ENCODE measurements at regions not wholly inside any gene's neighbourhood (a gene's known extent, or its start where the extent isn't known, plus 50 kb on each side); places are given as distances from the start of the nearest gene placed in this dataset.

- 88% methylated on average over 9 of the region's 9 CpGs for WGBS
- Histone ChIP-seq H3K36me3 (ENCODE audit: control insufficient read depth in 4 of 4, insufficient read depth in 3 of 4, low read depth in 1 of 4, low read length in 3 of 4) (no peaks in the 10 kb centered on the region), H3K9me3 (ENCODE audit: control insufficient read depth in 4 of 4, low read length in 3 of 4) (no peaks in the 10 kb centered on the region), H3K4me3 (ENCODE audit: low read depth in 1 of 3, low read length in 3 of 3) (no peak overlapping the region), H3K27ac (ENCODE audit: low read depth in 1 of 2, low read length in 2 of 2) (no peak overlapping the region), H3K4me1 (ENCODE audit: control insufficient read depth in 4 of 4, insufficient read depth in 4 of 4, low read length in 3 of 4) (peaks cover 5 to 39% (median 18%) of the 10 kb centered on the region in 4 donors), H3K9ac (ENCODE audit: low read depth in 1 of 2, low read length in 2 of 2) (no peak overlapping the region), H3K27me3 (ENCODE audit: control insufficient read depth in 4 of 4, insufficient read depth in 4 of 4, low read length in 3 of 4) (no peaks in the 10 kb centered on the region)
- DNase-seq (ENCODE audit: low spot score): no peak
- TF ChIP-seq JUND (IDR thresholded peaks at IDR 0.05): no peak
- no peak for TF ChIP-seq YY1 (IDR thresholded peaks at IDR 0.05)
- TF ChIP-seq, protein P1, sequence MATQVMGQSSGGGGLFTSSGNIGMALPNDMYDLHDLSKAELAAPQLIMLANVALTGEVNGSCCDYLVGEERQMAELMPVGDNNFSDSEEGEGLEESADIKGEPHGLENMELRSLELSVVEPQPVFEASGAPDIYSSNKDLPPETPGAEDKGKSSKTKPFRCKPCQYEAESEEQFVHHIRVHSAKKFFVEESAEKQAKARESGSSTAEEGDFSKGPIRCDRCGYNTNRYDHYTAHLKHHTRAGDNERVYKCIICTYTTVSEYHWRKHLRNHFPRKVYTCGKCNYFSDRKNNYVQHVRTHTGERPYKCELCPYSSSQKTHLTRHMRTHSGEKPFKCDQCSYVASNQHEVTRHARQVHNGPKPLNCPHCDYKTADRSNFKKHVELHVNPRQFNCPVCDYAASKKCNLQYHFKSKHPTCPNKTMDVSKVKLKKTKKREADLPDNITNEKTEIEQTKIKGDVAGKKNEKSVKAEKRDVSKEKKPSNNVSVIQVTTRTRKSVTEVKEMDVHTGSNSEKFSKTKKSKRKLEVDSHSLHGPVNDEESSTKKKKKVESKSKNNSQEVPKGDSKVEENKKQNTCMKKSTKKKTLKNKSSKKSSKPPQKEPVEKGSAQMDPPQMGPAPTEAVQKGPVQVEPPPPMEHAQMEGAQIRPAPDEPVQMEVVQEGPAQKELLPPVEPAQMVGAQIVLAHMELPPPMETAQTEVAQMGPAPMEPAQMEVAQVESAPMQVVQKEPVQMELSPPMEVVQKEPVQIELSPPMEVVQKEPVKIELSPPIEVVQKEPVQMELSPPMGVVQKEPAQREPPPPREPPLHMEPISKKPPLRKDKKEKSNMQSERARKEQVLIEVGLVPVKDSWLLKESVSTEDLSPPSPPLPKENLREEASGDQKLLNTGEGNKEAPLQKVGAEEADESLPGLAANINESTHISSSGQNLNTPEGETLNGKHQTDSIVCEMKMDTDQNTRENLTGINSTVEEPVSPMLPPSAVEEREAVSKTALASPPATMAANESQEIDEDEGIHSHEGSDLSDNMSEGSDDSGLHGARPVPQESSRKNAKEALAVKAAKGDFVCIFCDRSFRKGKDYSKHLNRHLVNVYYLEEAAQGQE (IDR thresholded peaks at IDR 0.05): no peak
- TF ChIP-seq EGR1 (IDR thresholded peaks at IDR 0.05; ENCODE audit: low read depth in 2 of 2): no peak
- no peak for TF ChIP-seq FOXA2 (IDR thresholded peaks at IDR 0.05)
- TF ChIP-seq, protein P2, sequence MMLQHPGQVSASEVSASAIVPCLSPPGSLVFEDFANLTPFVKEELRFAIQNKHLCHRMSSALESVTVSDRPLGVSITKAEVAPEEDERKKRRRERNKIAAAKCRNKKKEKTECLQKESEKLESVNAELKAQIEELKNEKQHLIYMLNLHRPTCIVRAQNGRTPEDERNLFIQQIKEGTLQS (IDR thresholded peaks at IDR 0.05): no peak
- TF ChIP-seq MAX (IDR thresholded peaks at IDR 0.05): no peak
- no peak for TF ChIP-seq RAD21 (IDR thresholded peaks at IDR 0.05)
- no peak for TF ChIP-seq GABPA (IDR thresholded peaks at IDR 0.05 in 1 of 2, conservative IDR thresholded peaks at IDR 0.05 in 1 of 2)
Observed at GRCh38 chr22:25449781-25450317, 114.6 kb upstream of the GRK3 start.

DNA sequence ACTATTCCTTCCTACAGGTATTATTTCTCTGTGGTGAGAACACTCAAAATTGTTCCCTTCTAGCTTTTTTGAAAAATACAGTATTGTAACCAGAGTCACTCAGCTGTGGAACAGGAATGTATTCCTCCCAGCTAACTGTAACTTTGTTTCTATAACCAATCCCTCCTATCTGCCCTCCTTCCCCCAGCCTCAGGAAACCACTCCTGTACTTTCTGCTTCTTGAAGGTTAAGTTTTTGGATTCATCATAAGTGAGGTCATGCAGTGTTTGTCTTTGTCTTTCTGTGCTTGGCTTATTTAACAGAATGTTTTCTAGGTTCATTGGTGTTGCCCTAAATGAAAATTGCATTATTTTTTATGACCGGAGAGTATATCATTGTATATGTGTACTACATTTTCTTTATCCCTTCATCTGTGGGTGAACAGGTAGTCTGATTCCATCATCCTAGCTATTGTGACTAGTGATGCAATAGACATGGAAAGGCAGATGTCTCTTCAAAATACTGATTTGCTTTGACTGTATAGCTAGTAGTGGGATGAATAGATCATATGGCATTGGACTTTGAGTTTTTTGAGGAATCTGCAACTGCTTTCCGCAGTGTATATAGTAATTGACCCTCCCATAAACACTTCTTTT is 112.9 kb upstream of the GRK3 start:
- no peaks in the 10 kb centered on the region for H3K27me3 ChIP-seq (ENCODE audit: control insufficient read depth in 4 of 4, insufficient read depth in 4 of 4, low read length in 3 of 4)

DNA sequence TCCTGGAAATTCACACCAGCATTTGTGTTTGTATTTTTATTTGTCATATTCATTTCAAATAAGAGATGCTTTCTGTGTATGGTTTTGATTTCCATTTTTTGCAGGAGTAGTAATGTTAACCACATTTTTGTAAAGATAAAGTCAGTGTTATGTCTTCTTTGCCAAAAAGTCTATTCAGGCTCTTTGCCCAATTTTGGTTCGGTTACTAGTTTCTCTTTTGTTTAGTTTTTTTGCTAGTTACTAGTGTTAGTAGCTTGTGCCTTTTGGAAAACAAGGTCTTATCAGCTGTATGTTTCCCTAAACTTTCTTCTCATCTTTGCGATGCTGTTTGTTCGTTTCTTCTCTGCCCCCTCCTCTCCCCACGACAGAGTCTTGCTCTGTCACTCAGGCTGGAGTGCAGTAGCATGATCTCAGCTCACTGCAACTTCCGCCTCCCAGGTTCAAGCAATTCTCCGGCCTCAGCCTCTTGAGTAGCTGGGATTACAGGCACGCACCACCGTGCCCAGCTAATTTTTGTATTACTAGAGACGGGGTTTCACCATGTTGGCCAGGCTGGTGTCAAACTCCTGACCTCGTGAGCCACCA is 112.3 kb upstream of the GRK3 start:
- TF ChIP-seq MAX (IDR thresholded peaks at IDR 0.05): no peak
- TF ChIP-seq, protein P3, sequence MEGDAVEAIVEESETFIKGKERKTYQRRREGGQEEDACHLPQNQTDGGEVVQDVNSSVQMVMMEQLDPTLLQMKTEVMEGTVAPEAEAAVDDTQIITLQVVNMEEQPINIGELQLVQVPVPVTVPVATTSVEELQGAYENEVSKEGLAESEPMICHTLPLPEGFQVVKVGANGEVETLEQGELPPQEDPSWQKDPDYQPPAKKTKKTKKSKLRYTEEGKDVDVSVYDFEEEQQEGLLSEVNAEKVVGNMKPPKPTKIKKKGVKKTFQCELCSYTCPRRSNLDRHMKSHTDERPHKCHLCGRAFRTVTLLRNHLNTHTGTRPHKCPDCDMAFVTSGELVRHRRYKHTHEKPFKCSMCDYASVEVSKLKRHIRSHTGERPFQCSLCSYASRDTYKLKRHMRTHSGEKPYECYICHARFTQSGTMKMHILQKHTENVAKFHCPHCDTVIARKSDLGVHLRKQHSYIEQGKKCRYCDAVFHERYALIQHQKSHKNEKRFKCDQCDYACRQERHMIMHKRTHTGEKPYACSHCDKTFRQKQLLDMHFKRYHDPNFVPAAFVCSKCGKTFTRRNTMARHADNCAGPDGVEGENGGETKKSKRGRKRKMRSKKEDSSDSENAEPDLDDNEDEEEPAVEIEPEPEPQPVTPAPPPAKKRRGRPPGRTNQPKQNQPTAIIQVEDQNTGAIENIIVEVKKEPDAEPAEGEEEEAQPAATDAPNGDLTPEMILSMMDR (IDR thresholded peaks at IDR 0.05; ENCODE audit: low read depth, low read length, missing input control): no peak
- TF ChIP-seq FOXA2 (IDR thresholded peaks at IDR 0.05): no peak
- Histone ChIP-seq H3K9ac (ENCODE audit: low read depth in 1 of 2, low read length in 2 of 2) (no peak overlapping the region), H3K36me3 (ENCODE audit: control insufficient read depth in 4 of 4, insufficient read depth in 3 of 4, low read depth in 1 of 4, low read length in 3 of 4) (peaks cover 0 to under 1% (median under 1%) of the 10 kb centered on the region in 4 donors), H3K27me3 (ENCODE audit: control insufficient read depth in 4 of 4, insufficient read depth in 4 of 4, low read length in 3 of 4) (no peaks in the 10 kb centered on the region), H3K4me1 (ENCODE audit: control insufficient read depth in 4 of 4, insufficient read depth in 4 of 4, low read length in 3 of 4) (peaks cover 6 to 39% (median 18%) of the 10 kb centered on the region in 4 donors), H3K27ac (ENCODE audit: low read depth in 1 of 2, low read length in 2 of 2) (no peak overlapping the region), H3K9me3 (ENCODE audit: control insufficient read depth in 4 of 4, low read length in 3 of 4) (no peaks in the 10 kb centered on the region), H3K4me3 (ENCODE audit: low read depth in 1 of 3, low read length in 3 of 3) (no peak overlapping the region)
- WGBS: 68% methylated on average over 10 of the region's 10 CpGs
- no peak for DNase-seq (ENCODE audit: low spot score)

More for the DNA sequence above, 112.9 kb upstream of the GRK3 start:
- Histone ChIP-seq H3K9me3 (ENCODE audit: control insufficient read depth in 4 of 4, low read length in 3 of 4) (no peaks in the 10 kb centered on the region), H3K36me3 (ENCODE audit: control insufficient read depth in 4 of 4, insufficient read depth in 3 of 4, low read depth in 1 of 4, low read length in 3 of 4) (no peaks in the 10 kb centered on the region), H3K27ac (ENCODE audit: low read depth in 1 of 2, low read length in 2 of 2) (no peak overlapping the region), H3K4me1 (ENCODE audit: control insufficient read depth in 4 of 4, insufficient read depth in 4 of 4, low read length in 3 of 4) (peaks cover 6 to 39% (median 18%) of the 10 kb centered on the region in 4 donors), H3K4me3 (ENCODE audit: low read depth in 1 of 3, low read length in 3 of 3) (no peak overlapping the region), H3K9ac (ENCODE audit: low read depth in 1 of 2, low read length in 2 of 2) (no peak overlapping the region)
- TF ChIP-seq HNF4A (conservative IDR thresholded peaks at IDR 0.05) (no peak), RAD21 (IDR thresholded peaks at IDR 0.05) (no peak)
- no peak for DNase-seq (ENCODE audit: low spot score)
- 88% methylated on average over 2 of the region's 2 CpGs for WGBS
